ENCODE measurements at regions not wholly inside any gene's neighbourhood (a gene's known extent, or its start where the extent isn't known, plus 50 kb on each side); places are given as distances from the start of the nearest gene placed in this dataset.

DNA sequence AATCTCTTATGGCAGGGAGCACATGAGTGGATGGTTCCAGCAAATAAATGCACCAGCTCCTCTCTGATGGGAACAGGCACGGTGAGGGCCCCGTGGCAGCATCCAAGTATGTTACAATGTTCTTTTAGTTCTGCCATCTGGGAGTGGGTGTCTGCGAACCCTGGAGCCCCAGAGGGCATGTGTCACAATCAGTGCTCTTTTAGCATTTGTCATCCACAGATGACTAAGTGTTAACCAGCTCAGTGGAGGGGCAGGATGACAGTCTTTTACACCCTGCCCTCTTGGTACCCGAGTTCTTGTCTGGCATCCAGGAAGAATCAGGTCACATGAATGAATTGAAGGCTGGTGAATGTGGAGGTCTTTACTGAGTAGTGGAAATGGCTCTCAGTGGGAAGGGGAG is 560.4 kb upstream of the FLRT2 start:
- no peak for ATAC-seq

DNA sequence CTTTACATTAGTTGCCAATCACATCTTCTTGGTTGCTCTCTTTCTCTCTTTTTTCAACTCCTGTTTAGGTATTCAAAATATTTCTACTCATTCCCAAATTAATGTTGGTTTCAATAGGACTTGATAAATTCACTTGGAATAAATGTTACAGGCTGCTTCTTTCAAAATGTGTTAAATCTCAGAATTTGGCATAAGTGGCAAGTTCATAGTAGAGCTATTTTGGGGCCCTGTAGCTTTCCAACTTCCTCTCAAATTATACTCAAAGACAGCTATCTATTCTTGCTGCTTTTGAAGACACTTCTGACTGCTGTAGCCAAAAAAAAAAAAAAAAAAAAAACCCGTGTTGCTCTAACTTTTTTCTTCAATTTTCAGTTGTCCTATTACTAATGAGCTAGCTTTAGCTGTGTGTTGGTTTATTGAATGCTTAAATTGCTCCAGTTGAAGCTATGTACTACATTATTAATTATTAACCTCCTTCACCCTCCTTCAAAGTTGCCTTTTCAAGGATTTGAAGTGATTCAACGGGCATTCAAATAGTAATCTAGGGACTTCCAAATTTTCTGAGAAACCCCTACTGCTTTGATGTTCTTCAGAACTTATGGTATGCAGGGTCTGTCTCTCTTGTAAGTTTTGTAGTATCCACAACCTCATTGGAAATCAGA is 554.6 kb upstream of the FLRT2 start:
- Mint-ChIP-seq H3K36me3 (no peaks in the 10 kb centered on the region), H3K4me1 (no peaks in the 10 kb centered on the region), H3K4me3 (no peak overlapping the region), H3K27me3 (ENCODE audit: low read depth in 2 of 2) (no peaks in the 10 kb centered on the region), H3K9me3 (peaks cover 5 to 8% of the 10 kb centered on the region in 2 donors), H3K27ac (no peak overlapping the region)
- Histone ChIP-seq H3K4me1 (ENCODE audit: control insufficient read depth, insufficient read depth, low read length) (no peaks in the 10 kb centered on the region), H3K27ac (ENCODE audit: low read length) (no peak overlapping the region), H3K27me3 (ENCODE audit: control insufficient read depth, insufficient read depth, low read length) (no peaks in the 10 kb centered on the region), H3K36me3 (ENCODE audit: control insufficient read depth, insufficient read depth, low read length) (no peaks in the 10 kb centered on the region), H3K9me3 (ENCODE audit: control insufficient read depth, insufficient read depth, low read length) (no peaks in the 10 kb centered on the region), H3K4me3 (ENCODE audit: low read length) (no peak overlapping the region)
- ATAC-seq = no peak
- 86% methylated on average over 1 of the region's 2 CpGs for WGBS (ENCODE audit: insufficient coverage)
- TF ChIP-seq, protein P1, sequence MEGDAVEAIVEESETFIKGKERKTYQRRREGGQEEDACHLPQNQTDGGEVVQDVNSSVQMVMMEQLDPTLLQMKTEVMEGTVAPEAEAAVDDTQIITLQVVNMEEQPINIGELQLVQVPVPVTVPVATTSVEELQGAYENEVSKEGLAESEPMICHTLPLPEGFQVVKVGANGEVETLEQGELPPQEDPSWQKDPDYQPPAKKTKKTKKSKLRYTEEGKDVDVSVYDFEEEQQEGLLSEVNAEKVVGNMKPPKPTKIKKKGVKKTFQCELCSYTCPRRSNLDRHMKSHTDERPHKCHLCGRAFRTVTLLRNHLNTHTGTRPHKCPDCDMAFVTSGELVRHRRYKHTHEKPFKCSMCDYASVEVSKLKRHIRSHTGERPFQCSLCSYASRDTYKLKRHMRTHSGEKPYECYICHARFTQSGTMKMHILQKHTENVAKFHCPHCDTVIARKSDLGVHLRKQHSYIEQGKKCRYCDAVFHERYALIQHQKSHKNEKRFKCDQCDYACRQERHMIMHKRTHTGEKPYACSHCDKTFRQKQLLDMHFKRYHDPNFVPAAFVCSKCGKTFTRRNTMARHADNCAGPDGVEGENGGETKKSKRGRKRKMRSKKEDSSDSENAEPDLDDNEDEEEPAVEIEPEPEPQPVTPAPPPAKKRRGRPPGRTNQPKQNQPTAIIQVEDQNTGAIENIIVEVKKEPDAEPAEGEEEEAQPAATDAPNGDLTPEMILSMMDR (IDR thresholded peaks at IDR 0.05) = no peak
- no peak for DNase-seq
- intact Hi-C loops (cut with micrococcal nuclease) = no loop called here

More for the DNA sequence above, 560.4 kb upstream of the FLRT2 start:
- H3K9me3 ChIP-seq (ENCODE audit: control insufficient read depth, insufficient read depth, low read length) = no peaks in the 10 kb centered on the region
- TF ChIP-seq, protein P1 (IDR thresholded peaks at IDR 0.05) = no peak
- WGBS (ENCODE audit: insufficient coverage) = 79% methylated on average over 4 of the region's 4 CpGs
- Mint-ChIP-seq H3K36me3 (no peaks in the 10 kb centered on the region), H3K9me3 (peaks cover 7 to 9% of the 10 kb centered on the region in 2 donors), H3K4me1 (no peaks in the 10 kb centered on the region), H3K27me3 (ENCODE audit: low read depth in 2 of 2) (no peaks in the 10 kb centered on the region), H3K4me3 (no peak overlapping the region), H3K27ac (no peak overlapping the region)
- no peaks in the 10 kb centered on the region for H3K27me3 ChIP-seq (ENCODE audit: control insufficient read depth, insufficient read depth, low read length)
- intact Hi-C loops (cut with micrococcal nuclease) = no loop called here
- DNase-seq = no peak
- H3K36me3 ChIP-seq (ENCODE audit: control insufficient read depth, insufficient read depth, low read length) = no peaks in the 10 kb centered on the region
- H3K4me3 ChIP-seq (ENCODE audit: low read length) = no peak overlapping the region
- no peaks in the 10 kb centered on the region for H3K4me1 ChIP-seq (ENCODE audit: control insufficient read depth, insufficient read depth, low read length)
- H3K27ac ChIP-seq (ENCODE audit: low read length) = no peak overlapping the region

DNA sequence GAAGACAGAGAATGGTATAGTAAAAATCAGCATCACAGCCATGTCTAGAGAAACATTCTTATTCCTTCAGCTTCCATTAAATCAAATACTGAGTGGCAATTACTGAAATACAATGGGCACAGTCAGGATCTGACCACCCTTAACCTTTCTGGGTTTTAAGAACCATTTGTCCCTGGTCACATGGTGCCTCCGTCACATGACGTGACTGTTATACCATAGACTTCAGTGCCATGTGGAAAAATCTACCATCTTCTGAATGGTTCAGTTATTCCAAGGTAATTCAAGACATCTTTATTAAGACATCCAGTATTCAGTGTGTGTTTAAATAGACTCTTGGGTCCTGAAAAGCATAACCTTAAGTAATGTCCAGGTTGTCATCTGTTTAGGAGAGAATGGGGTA is 553.1 kb upstream of the FLRT2 start:
- H3K36me3 Mint-ChIP-seq = no peaks in the 10 kb centered on the region
- no peaks in the 10 kb centered on the region for H3K4me1 Mint-ChIP-seq
- DNase-seq (no peak), ATAC-seq (no peak)
- Histone ChIP-seq H3K4me3 (ENCODE audit: low read length) (no peak overlapping the region), H3K9me3 (ENCODE audit: control insufficient read depth, insufficient read depth, low read length) (no peaks in the 10 kb centered on the region), H3K36me3 (ENCODE audit: control insufficient read depth, insufficient read depth, low read length) (no peaks in the 10 kb centered on the region), H3K27me3 (ENCODE audit: control insufficient read depth, insufficient read depth, low read length) (no peaks in the 10 kb centered on the region), H3K4me1 (ENCODE audit: control insufficient read depth, insufficient read depth, low read length) (no peaks in the 10 kb centered on the region), H3K27ac (ENCODE audit: low read length) (no peak overlapping the region)
- no peak overlapping the region for H3K27ac Mint-ChIP-seq
- TF ChIP-seq, protein P1 (IDR thresholded peaks at IDR 0.05) = no peak
- 80% methylated on average over 2 of the region's 2 CpGs for WGBS (ENCODE audit: insufficient coverage)
- intact Hi-C loops (cut with micrococcal nuclease) = no loop called here
- H3K4me3 Mint-ChIP-seq = no peak overlapping the region
- peaks cover 5% of the 10 kb centered on the region in 2 donors for H3K9me3 Mint-ChIP-seq
- no peaks in the 10 kb centered on the region for H3K27me3 Mint-ChIP-seq (ENCODE audit: low read depth in 2 of 2)

DNA sequence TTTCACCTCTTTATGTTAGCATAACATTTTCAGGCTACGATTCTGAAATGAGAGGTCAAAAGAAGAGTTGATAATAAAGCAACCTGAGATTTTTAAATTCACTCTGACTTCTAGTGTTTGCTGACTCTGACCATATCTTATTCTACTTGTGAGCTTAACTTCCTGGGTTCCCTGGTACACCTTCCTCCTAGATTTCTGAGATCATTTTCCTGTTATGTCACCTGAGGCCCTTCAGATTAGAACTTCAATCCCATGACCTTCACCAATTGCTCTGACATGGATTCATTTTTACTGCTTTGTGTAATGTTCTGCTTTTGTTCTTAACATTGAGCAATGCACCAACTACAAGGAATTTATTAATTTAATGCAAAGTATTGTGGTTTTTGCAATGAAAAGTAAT is 542.9 kb upstream of the FLRT2 start:
- no peaks in the 10 kb centered on the region for H3K4me1 ChIP-seq (ENCODE audit: control insufficient read depth, insufficient read depth, low read length)
- peaks cover 0 to 11% of the 10 kb centered on the region in 2 donors for H3K9me3 Mint-ChIP-seq
- no peaks in the 10 kb centered on the region for H3K4me1 Mint-ChIP-seq
- ATAC-seq (no peak), DNase-seq (no peak)
- no peaks in the 10 kb centered on the region for H3K27me3 Mint-ChIP-seq (ENCODE audit: low read depth in 2 of 2)
- no peak overlapping the region for H3K4me3 ChIP-seq (ENCODE audit: low read length)
- H3K36me3 ChIP-seq (ENCODE audit: control insufficient read depth, insufficient read depth, low read length) = no peaks in the 10 kb centered on the region
- H3K9me3 ChIP-seq (ENCODE audit: control insufficient read depth, insufficient read depth, low read length) = no peaks in the 10 kb centered on the region
- WGBS (ENCODE audit: insufficient coverage) = no CpG with 5 or more reads among the region's 1 CpG
- no peaks in the 10 kb centered on the region for H3K27me3 ChIP-seq (ENCODE audit: control insufficient read depth, insufficient read depth, low read length)
- TF ChIP-seq, protein P1 (IDR thresholded peaks at IDR 0.05) = no peak
- intact Hi-C loops (cut with micrococcal nuclease) = no loop called here
- H3K36me3 Mint-ChIP-seq = peaks cover 8% of the 10 kb centered on the region
- no peak overlapping the region for H3K27ac Mint-ChIP-seq
- H3K4me3 Mint-ChIP-seq = no peak overlapping the region
- no peak overlapping the region for H3K27ac ChIP-seq (ENCODE audit: low read length)

Data from natural killer cell (primary cell).